A673 (cell line): ENCODE measurements at regions not wholly inside any gene's neighbourhood (a gene's known extent, or its start where the extent isn't known, plus 50 kb on each side); places are given as distances from the start of the nearest gene placed in this dataset.

Experiments used
- EZH2 ChIP-seq: fragments of 200-600 bp; sonication (generic); IDR thresholded peaks from 2 replicates; pipeline ENCODE4 v1.6.1; 2017; ENCODE audit warnings: borderline replicate concordance, low read depth, mild to moderate bottlenecking, mixed read lengths, antibody characterized with exemption, low read length; ENCODE audit not compliant: poor library complexity, severe bottlenecking
- TF ChIP-seq, protein P1 (sequence below): fragments of 300-800, 200-600 bp; sonication (generic); conservative IDR thresholded peaks from 2 replicates; pipeline ENCODE4 v1.5.1; 2017; ENCODE audit warnings: low read depth, mild to moderate bottlenecking, antibody characterized with exemption, low read length, moderate library complexity, mixed read lengths

DNA sequence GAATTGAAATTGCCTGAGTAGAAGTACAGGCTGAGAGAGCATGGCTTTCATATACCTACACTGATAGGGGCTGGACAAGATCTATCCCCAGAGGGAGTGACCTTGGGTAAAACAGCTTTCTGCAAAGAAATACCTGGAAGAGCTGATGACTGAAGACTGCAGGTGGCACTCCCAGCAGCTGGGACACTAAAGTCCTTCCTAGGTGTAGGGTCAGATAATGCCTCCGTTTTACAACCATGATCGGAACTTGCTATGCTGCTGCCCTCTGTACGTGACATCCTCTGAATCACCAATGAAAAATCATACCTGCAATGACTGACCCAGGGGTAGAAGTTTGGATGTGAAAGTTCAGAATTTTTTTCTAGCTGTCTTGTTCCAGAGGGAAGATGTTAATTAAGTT is 107.2 kb upstream of the WDR1 start:
- TF ChIP-seq, protein P1, sequence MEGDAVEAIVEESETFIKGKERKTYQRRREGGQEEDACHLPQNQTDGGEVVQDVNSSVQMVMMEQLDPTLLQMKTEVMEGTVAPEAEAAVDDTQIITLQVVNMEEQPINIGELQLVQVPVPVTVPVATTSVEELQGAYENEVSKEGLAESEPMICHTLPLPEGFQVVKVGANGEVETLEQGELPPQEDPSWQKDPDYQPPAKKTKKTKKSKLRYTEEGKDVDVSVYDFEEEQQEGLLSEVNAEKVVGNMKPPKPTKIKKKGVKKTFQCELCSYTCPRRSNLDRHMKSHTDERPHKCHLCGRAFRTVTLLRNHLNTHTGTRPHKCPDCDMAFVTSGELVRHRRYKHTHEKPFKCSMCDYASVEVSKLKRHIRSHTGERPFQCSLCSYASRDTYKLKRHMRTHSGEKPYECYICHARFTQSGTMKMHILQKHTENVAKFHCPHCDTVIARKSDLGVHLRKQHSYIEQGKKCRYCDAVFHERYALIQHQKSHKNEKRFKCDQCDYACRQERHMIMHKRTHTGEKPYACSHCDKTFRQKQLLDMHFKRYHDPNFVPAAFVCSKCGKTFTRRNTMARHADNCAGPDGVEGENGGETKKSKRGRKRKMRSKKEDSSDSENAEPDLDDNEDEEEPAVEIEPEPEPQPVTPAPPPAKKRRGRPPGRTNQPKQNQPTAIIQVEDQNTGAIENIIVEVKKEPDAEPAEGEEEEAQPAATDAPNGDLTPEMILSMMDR = no peak
- no peak for TF ChIP-seq EZH2
